K562 (cell line): ENCODE measurements at regions not wholly inside any gene's neighbourhood (a gene's known extent, or its start where the extent isn't known, plus 50 kb on each side); places are given as distances from the start of the nearest gene placed in this dataset.

Source experiments
- CREB1 ChIP-seq, 2 experiments: sonication (generic) in 1 of 2; formaldehyde crosslinking in 1 of 2; IDR thresholded peaks; 2 replicates each; pipeline versions ENCODE4 v1.6.1 to v1.8.0; 2012 to 2022; ENCODE audit warnings: inconsistent platforms in 1 of 2, mild to moderate bottlenecking in 1 of 2, missing genetic modification reagents in 1 of 2, moderate library complexity in 1 of 2
- HDAC2 ChIP-seq: fragments of 450-650 bp; IDR thresholded peaks from 2 replicates; pipeline ENCODE4 v1.6.1; 2016; ENCODE audit warnings: mild to moderate bottlenecking
- JUN ChIP-seq, 2 experiments: sonication (generic) in 1 of 2; formaldehyde crosslinking in 1 of 2; IDR thresholded peaks; 2 replicates each; pipeline versions ENCODE4 v1.6.1 to v1.8.0; 2012 to 2022; ENCODE audit warnings: borderline replicate concordance in 2 of 2, mild to moderate bottlenecking in 2 of 2, improper control_type of control experiment in 1 of 2, low read depth in 1 of 2, low read length in 1 of 2, missing genetic modification reagents in 1 of 2
- KLF10 ChIP-seq: fragments of 250-450 bp; sonication (Bioruptor Pico); IDR thresholded peaks from 2 replicates; pipeline ENCODE4 v1.6.1; 2021; ENCODE audit warnings: matching md5 sums
- NCOA4 ChIP-seq: fragments of 450-650 bp; IDR thresholded peaks from 2 replicates; pipeline ENCODE4 v1.6.1; 2018; ENCODE audit warnings: mild to moderate bottlenecking; ENCODE audit not compliant: partially characterized antibody
- NFE2L1 ChIP-seq: fragments of 450-650 bp; IDR thresholded peaks from 2 replicates; pipeline ENCODE4 v1.6.1; 2016; ENCODE audit warnings: missing genetic modification characterization, low read depth, mild to moderate bottlenecking, missing compliant biosample characterization, moderate library complexity, borderline replicate concordance
- NFIC ChIP-seq: fragments of 450-650 bp; IDR thresholded peaks from 2 replicates; pipeline ENCODE4 v1.6.1; 2017; ENCODE audit warnings: mild to moderate bottlenecking, inconsistent platforms
- RAD21 ChIP-seq, 2 experiments: fragments of 250-450 bp in 1 of 2; fragments of 450-650 bp in 1 of 2; sonication (Bioruptor Pico) in 1 of 2; formaldehyde crosslinking in 1 of 2; IDR thresholded peaks in 1 of 2; conservative IDR thresholded peaks in 1 of 2; 2 replicates each; pipeline versions ENCODE4 v1.4.0 to v1.8.0; 2020 to 2022; ENCODE audit warnings: mild to moderate bottlenecking in 2 of 2, moderate library complexity in 1 of 2
- RBFOX2 ChIP-seq: fragments of 200-400 bp; formaldehyde crosslinking; IDR thresholded peaks from 2 replicates; pipeline ENCODE4 v1.6.1; 2017; ENCODE audit warnings: low read depth, mild to moderate bottlenecking, low read length, moderate library complexity
- RFX1 ChIP-seq: fragments of 450-650 bp; IDR thresholded peaks from 2 replicates; pipeline ENCODE4 v1.6.1; 2016; ENCODE audit warnings: mild to moderate bottlenecking, moderate library complexity
- RNF2 ChIP-seq: sonication (generic); IDR thresholded peaks from 2 replicates; pipeline ENCODE4 v1.6.1; 2016
- SMAD1 ChIP-seq: fragments of 150-350 bp; IDR thresholded peaks from 2 replicates; pipeline ENCODE4 v1.6.1; 2014; ENCODE audit warnings: low read length, low read depth; ENCODE audit not compliant: partially characterized antibody
- SMC3 ChIP-seq: conservative IDR thresholded peaks from 2 replicates; pipeline ENCODE4 v1.6.1; 2011; ENCODE audit warnings: low read depth, low read length, improper control_type of control experiment; ENCODE audit not compliant: insufficient read depth
- TAF7 ChIP-seq: fragments of 450-650 bp; IDR thresholded peaks from 2 replicates; pipeline ENCODE4 v1.6.1; 2016; ENCODE audit warnings: missing genetic modification characterization, missing compliant biosample characterization
- TBL1XR1 ChIP-seq, 2 experiments: IDR thresholded peaks; 2 replicates each; pipeline ENCODE4 v1.6.1; 2012; ENCODE audit warnings: improper control_type of control experiment in 2 of 2, low read length in 2 of 2, mild to moderate bottlenecking in 1 of 2
- ZKSCAN8 ChIP-seq: fragments of 200-800 bp; sonication (Bioruptor generic); IDR thresholded peaks from 2 replicates; pipeline ENCODE4 v1.6.1; 2016; ENCODE audit warnings: missing genetic modification characterization, missing compliant biosample characterization
- ZNF224 ChIP-seq: sonication (generic); formaldehyde crosslinking; IDR thresholded peaks from 2 replicates; pipeline ENCODE4 v1.8.0; 2022; ENCODE audit warnings: mild to moderate bottlenecking, missing genetic modification reagents
- ZNF551 ChIP-seq: fragments of 250-450 bp; sonication (Bioruptor Pico); IDR thresholded peaks from 2 replicates; pipeline ENCODE4 v1.5.0; 2021; ENCODE audit warnings: mild to moderate bottlenecking, moderate library complexity
- ZNF77 ChIP-seq: fragments of 250-450 bp; sonication (Bioruptor Pico); IDR thresholded peaks from 2 replicates; pipeline ENCODE4 v1.5.0; 2020
- TF ChIP-seq, protein P1 (sequence below): fragments of 250-450 bp; sonication (Bioruptor Pico); IDR thresholded peaks from 2 replicates; pipeline ENCODE4 v1.5.0; 2021; ENCODE audit warnings: mild to moderate bottlenecking, moderate library complexity
- TF ChIP-seq, protein P2 (sequence below): fragments of 250-450 bp; sonication (Bioruptor Pico); IDR thresholded peaks from 2 replicates; pipeline ENCODE4 v1.4.0; 2020

DNA sequence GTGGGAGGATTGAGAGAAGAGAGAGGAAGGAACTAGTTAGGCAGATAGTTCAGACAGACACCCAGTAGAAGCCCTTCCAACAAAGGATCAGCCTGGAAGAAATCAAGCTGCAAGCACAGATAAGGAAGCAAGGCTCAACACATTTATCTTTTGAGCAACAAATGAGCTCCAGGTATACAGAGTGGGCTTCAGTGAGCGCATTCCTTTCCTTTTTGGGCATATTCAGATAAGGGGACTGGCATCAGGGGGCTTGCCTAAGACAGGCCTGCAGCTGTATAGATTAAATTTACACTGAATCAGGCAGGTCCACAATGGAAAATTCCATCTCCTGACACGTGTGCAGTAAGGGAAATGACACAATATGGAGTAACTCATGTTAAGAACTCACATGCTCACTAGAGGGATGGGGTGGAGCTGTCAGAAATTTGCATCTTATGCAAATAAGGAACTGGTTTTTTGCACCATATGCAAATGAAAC is 147.2 kb downstream of the AKR1D1 start (continued):
- TF ChIP-seq JUN (IDR thresholded peaks at IDR 0.05; ENCODE audit: borderline replicate concordance, low read depth, low read length) (0 out of 2 replicates have a peak, but pooled peaks have one; percentile 22), JUN (CRISPR knock-in tag; IDR thresholded peaks at IDR 0.05; ENCODE audit: borderline replicate concordance) (no peak), SMC3 (no peak), KLF10 (no peak), ZNF551 (CRISPR knock-in tag) (no peak), NFIC (peak; percentile 63), TBL1XR1 (IDR thresholded peaks at IDR 0.05; ENCODE audit: low read length in 2 of 2) (no peak), SMAD1 (no peak), ZNF224 (CRISPR knock-in tag) (no peak), RFX1 (no peak), TAF7 (tag) (peak; percentile 30; the same call in 1 of the 2 replicates), CREB1 (IDR thresholded peaks at IDR 0.05) (no peak), CREB1 (CRISPR knock-in tag; IDR thresholded peaks at IDR 0.05) (no peak), NCOA4 (no peak), RAD21 (CRISPR knock-in tag; conservative IDR thresholded peaks at IDR 0.05 in 1 of 2, IDR thresholded peaks at IDR 0.05 in 1 of 2) (no peak), ZNF77 (CRISPR knock-in tag) (no peak), HDAC2 (no peak), RBFOX2 (no peak), NFE2L1 (tag) (no peak), ZKSCAN8 (peak; percentile 35; the same call in 1 of the 2 replicates), RNF2 (no peak)
- TF ChIP-seq, protein P1, sequence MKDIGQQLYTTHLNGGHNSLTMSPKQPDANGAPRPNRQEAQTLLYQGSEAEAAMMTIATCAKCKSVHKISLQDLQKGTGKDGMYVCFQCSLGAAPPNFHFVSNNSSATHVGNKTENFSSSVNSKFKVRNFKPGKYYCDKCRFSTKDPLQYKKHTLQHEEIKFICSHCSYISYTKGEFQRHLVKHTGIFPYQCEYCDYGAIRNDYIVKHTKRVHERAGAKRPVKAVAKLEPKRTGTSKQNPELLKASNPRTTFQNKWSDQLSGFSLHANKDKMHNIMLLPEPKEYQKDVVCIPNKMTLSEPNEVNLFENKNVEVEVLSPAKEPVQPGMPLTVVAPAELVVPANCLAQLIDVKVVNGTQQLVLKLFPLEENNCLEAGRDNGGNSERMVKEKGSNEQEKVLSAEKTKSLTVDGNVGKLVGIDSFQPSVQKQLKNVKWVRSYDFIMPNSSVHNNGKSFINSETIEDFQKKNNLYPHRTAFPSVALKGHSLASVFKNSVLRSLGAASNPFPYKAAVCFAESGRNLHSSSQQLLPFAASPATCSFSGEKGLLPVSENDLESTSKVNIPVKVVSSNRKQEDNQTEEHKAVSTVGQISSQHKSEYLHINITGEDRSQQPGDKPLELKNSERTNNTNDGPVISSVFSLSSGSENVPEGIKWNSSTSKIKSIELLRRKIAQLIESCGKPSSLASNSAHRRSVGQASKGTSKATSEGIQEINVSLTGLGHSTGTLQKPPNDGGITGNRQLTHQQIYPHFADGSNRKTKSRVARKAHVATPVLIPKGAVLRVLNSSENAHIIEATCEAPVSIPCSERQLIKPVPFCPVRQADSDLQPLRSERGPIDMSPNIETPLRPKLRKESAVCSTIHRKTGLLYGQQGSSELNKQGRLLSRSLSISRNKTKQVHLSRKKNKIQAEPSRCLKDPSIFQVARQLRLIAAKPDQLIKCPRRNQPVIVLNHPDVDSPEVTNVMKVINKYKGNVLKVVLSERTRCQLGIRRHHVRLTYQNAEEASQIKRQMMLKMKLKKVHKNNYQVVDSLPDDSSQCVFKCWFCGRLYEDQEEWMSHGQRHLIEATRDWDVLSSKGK (CRISPR knock-in tag) = no peak
- TF ChIP-seq, protein P2, sequence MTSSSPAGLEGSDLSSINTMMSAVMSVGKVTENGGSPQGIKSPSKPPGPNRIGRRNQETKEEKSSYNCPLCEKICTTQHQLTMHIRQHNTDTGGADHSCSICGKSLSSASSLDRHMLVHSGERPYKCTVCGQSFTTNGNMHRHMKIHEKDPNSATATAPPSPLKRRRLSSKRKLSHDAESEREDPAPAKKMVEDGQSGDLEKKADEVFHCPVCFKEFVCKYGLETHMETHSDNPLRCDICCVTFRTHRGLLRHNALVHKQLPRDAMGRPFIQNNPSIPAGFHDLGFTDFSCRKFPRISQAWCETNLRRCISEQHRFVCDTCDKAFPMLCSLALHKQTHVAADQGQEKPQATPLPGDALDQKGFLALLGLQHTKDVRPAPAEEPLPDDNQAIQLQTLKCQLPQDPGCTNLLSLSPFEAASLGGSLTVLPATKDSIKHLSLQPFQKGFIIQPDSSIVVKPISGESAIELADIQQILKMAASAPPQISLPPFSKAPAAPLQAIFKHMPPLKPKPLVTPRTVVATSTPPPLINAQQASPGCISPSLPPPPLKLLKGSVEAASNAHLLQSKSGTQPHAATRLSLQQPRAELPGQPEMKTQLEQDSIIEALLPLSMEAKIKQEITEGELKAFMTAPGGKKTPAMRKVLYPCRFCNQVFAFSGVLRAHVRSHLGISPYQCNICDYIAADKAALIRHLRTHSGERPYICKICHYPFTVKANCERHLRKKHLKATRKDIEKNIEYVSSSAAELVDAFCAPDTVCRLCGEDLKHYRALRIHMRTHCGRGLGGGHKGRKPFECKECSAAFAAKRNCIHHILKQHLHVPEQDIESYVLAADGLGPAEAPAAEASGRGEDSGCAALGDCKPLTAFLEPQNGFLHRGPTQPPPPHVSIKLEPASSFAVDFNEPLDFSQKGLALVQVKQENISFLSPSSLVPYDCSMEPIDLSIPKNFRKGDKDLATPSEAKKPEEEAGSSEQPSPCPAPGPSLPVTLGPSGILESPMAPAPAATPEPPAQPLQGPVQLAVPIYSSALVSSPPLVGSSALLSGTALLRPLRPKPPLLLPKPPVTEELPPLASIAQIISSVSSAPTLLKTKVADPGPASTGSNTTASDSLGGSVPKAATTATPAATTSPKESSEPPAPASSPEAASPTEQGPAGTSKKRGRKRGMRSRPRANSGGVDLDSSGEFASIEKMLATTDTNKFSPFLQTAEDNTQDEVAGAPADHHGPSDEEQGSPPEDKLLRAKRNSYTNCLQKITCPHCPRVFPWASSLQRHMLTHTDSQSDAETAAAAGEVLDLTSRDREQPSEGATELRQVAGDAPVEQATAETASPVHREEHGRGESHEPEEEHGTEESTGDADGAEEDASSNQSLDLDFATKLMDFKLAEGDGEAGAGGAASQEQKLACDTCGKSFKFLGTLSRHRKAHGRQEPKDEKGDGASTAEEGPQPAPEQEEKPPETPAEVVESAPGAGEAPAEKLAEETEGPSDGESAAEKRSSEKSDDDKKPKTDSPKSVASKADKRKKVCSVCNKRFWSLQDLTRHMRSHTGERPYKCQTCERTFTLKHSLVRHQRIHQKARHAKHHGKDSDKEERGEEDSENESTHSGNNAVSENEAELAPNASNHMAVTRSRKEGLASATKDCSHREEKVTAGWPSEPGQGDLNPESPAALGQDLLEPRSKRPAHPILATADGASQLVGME (CRISPR knock-in tag) = no peak
